ENCODE measurements at regions not wholly inside any gene's neighbourhood (a gene's known extent, or its start where the extent isn't known, plus 50 kb on each side); places are given as distances from the start of the nearest gene placed in this dataset.

DNA sequence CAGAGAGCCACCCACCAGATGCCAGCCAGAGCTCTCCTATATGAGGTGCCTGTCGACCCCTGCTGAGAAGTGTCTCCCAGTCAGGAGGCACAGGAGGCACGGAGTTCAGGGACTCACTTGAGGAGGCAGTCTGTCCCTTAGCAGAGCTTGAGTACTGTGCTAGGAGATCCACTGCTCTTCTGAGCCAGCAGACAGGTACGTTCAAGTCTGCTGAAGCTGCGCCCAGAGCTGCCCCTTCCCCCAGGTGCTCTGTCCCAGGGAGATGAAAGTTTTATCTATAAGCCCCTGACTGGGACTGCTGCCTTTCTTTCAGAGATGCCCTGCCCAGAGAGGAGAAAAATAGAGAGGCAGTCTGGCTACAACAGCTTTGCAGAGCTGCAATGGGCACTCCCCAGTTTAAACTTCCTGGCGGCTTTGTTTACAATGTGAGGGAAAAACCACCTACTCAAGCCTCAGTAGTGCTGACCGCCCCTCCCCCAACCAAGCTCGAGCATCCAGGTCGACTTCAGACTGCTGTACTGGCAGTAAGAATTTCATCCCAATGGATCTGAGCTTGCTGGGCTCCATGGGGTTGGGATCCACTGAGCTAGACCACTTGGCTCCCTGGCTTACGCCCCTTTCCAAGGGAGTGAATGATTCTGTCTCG, 146.7 kb upstream of the USP15 start:
- no peaks in the 10 kb centered on the region for H3K4me1 ChIP-seq (ENCODE audit: control insufficient read depth, insufficient read depth, low read length)
- no peak for DNase-seq (ENCODE audit: low read depth)

DNA sequence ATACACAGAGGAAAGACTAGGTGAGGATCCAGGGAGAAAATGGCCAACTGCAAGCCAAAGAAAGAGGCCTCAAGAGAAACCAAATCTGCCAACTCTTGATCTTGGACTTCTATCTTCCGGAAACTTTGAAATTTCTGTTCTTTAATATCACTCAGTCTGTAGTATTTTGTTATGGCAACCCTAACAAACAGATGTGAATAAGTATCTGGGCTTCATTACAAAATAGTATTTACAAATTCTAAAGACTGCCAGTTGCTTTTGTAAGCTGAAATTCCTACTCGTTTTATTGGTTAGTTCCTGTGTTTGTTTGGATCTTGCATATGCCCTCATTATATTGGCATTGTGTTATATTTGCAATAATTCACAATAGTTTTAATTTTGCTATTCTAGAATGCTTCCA, 143.2 kb upstream of the USP15 start:
- H3K4me1 ChIP-seq (ENCODE audit: control insufficient read depth, insufficient read depth, low read length), result no peaks in the 10 kb centered on the region
- no peak for DNase-seq (ENCODE audit: low read depth)
- no peaks in the 10 kb centered on the region for H3K36me3 ChIP-seq (ENCODE audit: control insufficient read depth, insufficient read depth, low read length, severe bottlenecking)
- H3K27me3 ChIP-seq (replicated peaks; ENCODE audit: control insufficient read depth, insufficient read depth, low read length), result no peaks in the 10 kb centered on the region
- no peak overlapping the region for H3K4me3 ChIP-seq (ENCODE audit: low read length)
- H3K9me3 ChIP-seq (ENCODE audit: control insufficient read depth, low read length), result no peaks in the 10 kb centered on the region
- no peak overlapping the region for H3K9ac ChIP-seq (ENCODE audit: low read length)

More for the DNA sequence above, 146.7 kb upstream of the USP15 start:
- Histone ChIP-seq H3K36me3 (ENCODE audit: control insufficient read depth, insufficient read depth, low read length, severe bottlenecking) (no peaks in the 10 kb centered on the region), H3K4me3 (ENCODE audit: low read length) (no peak overlapping the region), H3K9me3 (ENCODE audit: control insufficient read depth, low read length) (no peaks in the 10 kb centered on the region), H3K27me3 (replicated peaks; ENCODE audit: control insufficient read depth, insufficient read depth, low read length) (no peaks in the 10 kb centered on the region), H3K9ac (ENCODE audit: low read length) (no peak overlapping the region)

DNA sequence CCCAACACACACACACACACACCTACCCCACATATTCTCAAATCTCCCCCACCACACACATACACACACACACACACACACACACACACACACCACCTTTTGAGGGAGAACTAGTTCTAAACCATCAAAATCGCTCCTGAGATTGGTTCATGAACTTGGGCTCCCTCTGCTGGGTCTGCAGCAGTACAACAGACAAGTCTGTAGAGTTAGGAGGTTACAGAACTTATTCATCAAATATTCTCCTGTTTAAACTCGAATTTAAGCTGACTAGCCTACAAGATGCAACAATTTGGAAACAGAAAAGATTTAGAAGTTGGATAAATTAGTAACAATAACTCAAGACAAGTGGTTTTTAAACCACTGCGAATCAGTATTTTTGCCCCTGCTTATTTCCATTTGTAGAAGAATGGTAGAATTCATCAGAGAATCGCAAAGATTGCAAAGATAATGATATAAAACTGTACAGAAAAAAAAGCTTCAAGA, 136.4 kb upstream of the USP15 start:
- DNase-seq (ENCODE audit: low read depth), result peak; percentile 74
- Histone ChIP-seq H3K27me3 (replicated peaks; ENCODE audit: control insufficient read depth, insufficient read depth, low read length) (no peaks in the 10 kb centered on the region), H3K9me3 (ENCODE audit: control insufficient read depth, low read length) (no peaks in the 10 kb centered on the region), H3K9ac (ENCODE audit: low read length) (no peak overlapping the region), H3K4me3 (ENCODE audit: low read length) (no peak overlapping the region), H3K36me3 (ENCODE audit: control insufficient read depth, insufficient read depth, low read length, severe bottlenecking) (no peaks in the 10 kb centered on the region), H3K4me1 (ENCODE audit: control insufficient read depth, insufficient read depth, low read length) (peaks cover 5% of the 10 kb centered on the region)

DNA sequence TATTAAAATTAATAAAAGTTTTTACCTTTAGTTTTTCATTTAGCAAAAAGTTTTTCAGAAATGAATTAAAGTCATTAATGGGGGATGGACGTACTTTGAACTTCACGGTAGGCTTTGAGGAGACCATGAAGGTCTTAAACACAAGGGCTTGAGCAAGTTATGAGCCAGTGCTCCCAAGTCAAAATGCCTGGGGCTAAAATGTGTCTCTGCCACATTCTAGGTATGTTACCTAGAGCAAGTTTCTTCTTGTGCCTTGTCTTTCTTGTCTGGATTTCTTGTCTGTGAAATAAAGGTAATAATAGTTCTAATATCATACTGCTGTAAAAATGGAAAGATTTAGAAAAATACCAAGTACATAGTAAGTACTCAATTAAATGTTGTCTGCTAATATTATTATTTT, 132.7 kb upstream of the USP15 start:
- DNase-seq (ENCODE audit: low read depth), result no peak
- Histone ChIP-seq H3K9me3 (ENCODE audit: control insufficient read depth, low read length) (no peaks in the 10 kb centered on the region), H3K4me3 (ENCODE audit: low read length) (no peak overlapping the region), H3K4me1 (ENCODE audit: control insufficient read depth, insufficient read depth, low read length) (peaks cover 5% of the 10 kb centered on the region), H3K9ac (ENCODE audit: low read length) (no peak overlapping the region), H3K27me3 (replicated peaks; ENCODE audit: control insufficient read depth, insufficient read depth, low read length) (no peaks in the 10 kb centered on the region), H3K36me3 (ENCODE audit: control insufficient read depth, insufficient read depth, low read length, severe bottlenecking) (no peaks in the 10 kb centered on the region)

DNA sequence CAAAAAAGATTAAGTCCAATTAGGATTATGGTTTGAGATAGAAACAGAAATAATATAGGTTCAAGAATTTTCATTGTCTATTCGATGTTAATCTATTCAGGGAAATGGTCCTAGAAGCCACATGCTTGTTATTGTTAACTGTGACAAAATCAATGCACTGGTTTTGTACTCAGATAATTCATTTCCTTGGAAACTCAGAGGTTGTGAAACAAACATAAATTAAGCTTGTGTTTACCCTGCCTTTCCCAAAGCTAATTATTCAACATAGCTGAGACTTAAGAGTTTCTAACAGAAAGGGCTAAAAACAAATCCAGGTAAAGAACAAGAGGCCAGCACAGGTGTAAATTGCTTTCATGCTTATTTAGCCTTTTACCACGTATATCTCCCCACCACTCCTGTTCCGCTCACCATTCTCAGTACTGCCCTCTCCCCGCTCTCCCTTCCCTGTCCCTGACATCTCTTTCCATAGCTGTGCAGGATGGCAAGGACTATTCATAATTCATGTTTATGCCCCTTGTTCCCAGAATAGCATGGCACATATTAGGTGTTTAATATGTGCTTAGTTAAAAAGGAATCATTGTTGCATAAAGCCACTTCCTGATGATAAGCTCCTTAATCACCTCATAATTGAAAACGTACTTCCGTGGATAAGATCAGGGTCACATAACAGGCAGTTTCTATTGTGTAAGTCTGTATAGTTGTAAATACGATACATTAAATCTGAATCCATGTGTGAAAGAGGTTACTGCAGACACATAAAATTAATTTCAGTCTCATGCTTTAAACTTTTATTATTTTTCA, 131.8 kb upstream of the USP15 start:
- Histone ChIP-seq H3K4me1 (ENCODE audit: control insufficient read depth, insufficient read depth, low read length) (peaks cover 5% of the 10 kb centered on the region), H3K9me3 (ENCODE audit: control insufficient read depth, low read length) (no peaks in the 10 kb centered on the region), H3K36me3 (ENCODE audit: control insufficient read depth, insufficient read depth, low read length, severe bottlenecking) (no peaks in the 10 kb centered on the region), H3K9ac (ENCODE audit: low read length) (no peak overlapping the region), H3K27me3 (replicated peaks; ENCODE audit: control insufficient read depth, insufficient read depth, low read length) (no peaks in the 10 kb centered on the region), H3K4me3 (ENCODE audit: low read length) (no peak overlapping the region)
- DNase-seq (ENCODE audit: low read depth), result no peak

DNA sequence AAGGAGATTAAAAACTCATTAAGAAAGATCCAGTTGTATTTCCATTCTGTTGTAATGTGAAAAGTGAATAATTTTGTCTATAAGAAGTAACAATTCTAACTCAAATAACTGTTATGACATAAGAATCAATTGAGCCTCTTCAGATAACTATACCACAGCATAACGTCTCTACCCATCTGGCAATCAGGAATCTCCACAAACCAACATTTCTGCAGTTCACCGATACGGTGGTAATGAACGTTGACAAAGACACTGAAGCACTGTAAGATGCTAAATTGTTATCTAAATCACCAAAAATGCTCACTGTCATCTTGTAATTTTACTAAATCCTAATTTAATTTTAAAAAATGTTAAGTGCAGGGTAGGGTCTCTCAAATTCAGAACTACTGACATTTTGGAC, 130.9 kb upstream of the USP15 start:
- H3K4me1 ChIP-seq (ENCODE audit: control insufficient read depth, insufficient read depth, low read length), result peaks cover 5% of the 10 kb centered on the region
- H3K36me3 ChIP-seq (ENCODE audit: control insufficient read depth, insufficient read depth, low read length, severe bottlenecking), result no peaks in the 10 kb centered on the region
- DNase-seq (ENCODE audit: low read depth), result no peak
- H3K27me3 ChIP-seq (replicated peaks; ENCODE audit: control insufficient read depth, insufficient read depth, low read length), result no peaks in the 10 kb centered on the region
- no peak overlapping the region for H3K9ac ChIP-seq (ENCODE audit: low read length)
- no peak overlapping the region for H3K4me3 ChIP-seq (ENCODE audit: low read length)
- H3K9me3 ChIP-seq (ENCODE audit: control insufficient read depth, low read length), result no peaks in the 10 kb centered on the region

DNA sequence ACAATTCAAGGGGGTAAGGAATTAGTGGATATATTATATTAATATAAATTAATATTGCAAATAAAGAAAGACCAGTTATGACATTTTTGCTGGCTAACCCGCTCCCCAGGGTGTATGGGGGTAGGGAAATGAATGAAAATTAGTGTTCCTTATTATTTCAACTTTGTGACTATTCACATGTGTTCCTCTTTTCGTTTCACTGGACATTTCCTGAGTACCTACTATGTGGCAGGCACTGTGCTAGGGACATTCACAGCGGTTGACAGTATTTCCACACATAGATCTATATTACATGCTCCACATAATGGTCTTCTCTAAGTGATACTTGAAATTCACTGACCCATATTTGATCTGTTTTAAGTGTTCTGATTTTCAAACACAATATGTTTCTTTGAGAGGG, 129.8 kb upstream of the USP15 start:
- no peaks in the 10 kb centered on the region for H3K27me3 ChIP-seq (replicated peaks; ENCODE audit: control insufficient read depth, insufficient read depth, low read length)
- no peaks in the 10 kb centered on the region for H3K36me3 ChIP-seq (ENCODE audit: control insufficient read depth, insufficient read depth, low read length, severe bottlenecking)
- no peaks in the 10 kb centered on the region for H3K9me3 ChIP-seq (ENCODE audit: control insufficient read depth, low read length)
- H3K4me3 ChIP-seq (ENCODE audit: low read length), result no peak overlapping the region
- peaks cover 5% of the 10 kb centered on the region for H3K4me1 ChIP-seq (ENCODE audit: control insufficient read depth, insufficient read depth, low read length)
- DNase-seq (ENCODE audit: low read depth), result no peak
- no peak overlapping the region for H3K9ac ChIP-seq (ENCODE audit: low read length)

DNA sequence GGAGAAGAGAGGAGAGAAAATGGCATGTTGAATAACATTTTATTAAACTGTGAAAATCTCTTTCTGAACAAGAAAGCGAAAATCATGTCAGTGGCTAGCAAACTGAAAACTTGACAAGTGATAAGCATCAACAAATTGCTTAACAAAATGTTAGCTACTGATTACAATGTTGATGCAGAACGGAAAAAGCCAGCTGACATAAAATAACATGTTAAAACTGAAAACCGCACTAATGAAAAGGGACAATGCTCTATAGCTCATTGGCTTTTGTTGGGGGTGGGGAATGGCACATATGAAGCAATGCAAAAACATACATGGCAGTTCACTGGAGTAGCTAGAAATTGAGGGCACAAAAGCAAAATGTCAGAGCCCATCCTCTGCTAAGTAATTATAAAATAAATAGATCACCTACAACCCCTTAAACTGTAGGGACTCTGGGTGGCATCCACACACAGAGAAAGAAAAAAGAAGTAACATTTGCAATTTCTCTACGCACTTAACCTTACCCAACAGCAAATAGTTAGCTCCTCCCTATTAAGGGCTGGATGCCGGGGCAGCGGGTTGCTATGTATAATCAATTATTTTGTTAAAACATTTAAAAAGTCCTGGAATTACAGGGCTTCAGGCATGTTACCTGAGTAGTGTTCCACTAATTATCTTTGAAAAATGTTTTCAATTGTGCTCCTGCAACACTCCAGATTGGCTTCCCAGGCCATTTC, 129.2 kb upstream of the USP15 start:
- no peak overlapping the region for H3K4me3 ChIP-seq (ENCODE audit: low read length)
- no peak for DNase-seq (ENCODE audit: low read depth)
- H3K4me1 ChIP-seq (ENCODE audit: control insufficient read depth, insufficient read depth, low read length), result peaks cover 10% of the 10 kb centered on the region
- H3K9ac ChIP-seq (ENCODE audit: low read length), result no peak overlapping the region
- no peaks in the 10 kb centered on the region for H3K36me3 ChIP-seq (ENCODE audit: control insufficient read depth, insufficient read depth, low read length, severe bottlenecking)
- no peaks in the 10 kb centered on the region for H3K9me3 ChIP-seq (ENCODE audit: control insufficient read depth, low read length)
- H3K27me3 ChIP-seq (replicated peaks; ENCODE audit: control insufficient read depth, insufficient read depth, low read length), result no peaks in the 10 kb centered on the region

DNA sequence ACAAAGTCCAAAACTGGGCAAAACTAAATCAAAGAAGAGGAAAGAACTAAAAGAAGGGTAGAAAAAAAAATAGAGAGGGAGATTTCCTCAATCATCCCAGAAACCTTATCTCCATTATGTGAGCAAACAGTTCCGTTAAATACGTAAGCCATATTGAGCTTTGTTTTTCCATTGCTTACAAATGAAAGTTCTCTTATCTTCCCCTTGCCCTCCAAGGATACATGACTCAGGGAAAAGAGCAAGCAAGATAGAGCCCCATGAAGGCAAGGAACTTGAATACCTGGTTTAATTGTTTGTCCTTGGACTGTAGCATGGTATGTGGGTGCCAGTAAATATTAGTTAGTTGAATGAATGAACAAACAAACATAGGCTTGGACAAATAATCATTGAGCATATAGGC, 126.8 kb upstream of the USP15 start:
- no peaks in the 10 kb centered on the region for H3K36me3 ChIP-seq (ENCODE audit: control insufficient read depth, insufficient read depth, low read length, severe bottlenecking)
- peaks cover 7% of the 10 kb centered on the region for H3K4me1 ChIP-seq (ENCODE audit: control insufficient read depth, insufficient read depth, low read length)
- no peaks in the 10 kb centered on the region for H3K9me3 ChIP-seq (ENCODE audit: control insufficient read depth, low read length)
- no peak overlapping the region for H3K9ac ChIP-seq (ENCODE audit: low read length)
- no peak overlapping the region for H3K4me3 ChIP-seq (ENCODE audit: low read length)
- no peak for DNase-seq (ENCODE audit: low read depth)
- H3K27me3 ChIP-seq (replicated peaks; ENCODE audit: control insufficient read depth, insufficient read depth, low read length), result no peaks in the 10 kb centered on the region

DNA sequence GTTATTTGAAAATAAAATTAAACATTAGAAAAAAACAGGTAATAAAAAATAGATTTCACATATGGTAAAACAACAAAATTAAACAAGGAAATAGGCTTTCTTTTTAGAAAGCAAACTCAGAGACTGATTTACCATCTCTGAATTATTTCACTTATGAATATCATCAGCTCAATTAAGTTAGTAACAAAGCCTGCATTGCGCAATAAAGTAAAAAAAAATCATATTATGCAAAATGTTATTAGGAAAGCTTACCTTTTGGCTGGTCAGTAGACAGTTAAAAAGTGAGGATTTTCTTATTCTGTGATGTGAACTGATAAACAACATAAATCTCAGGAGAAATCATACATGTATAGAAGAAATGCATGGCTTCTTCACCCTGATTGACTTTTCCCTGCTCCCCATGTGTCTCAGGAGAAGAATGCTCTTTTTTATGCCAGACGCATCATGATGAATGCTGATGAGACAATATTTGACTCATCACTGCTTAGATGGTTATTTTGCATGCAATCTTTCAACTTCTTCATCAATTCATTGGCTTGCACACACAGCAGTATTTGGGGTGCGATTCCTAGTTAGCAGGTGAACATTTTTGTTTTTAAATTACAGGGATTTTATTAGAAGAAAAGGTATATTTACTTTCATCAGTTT, 124.5 kb upstream of the USP15 start:
- no peak for DNase-seq (ENCODE audit: low read depth)
- H3K9ac ChIP-seq (ENCODE audit: low read length), result no peak overlapping the region
- H3K4me1 ChIP-seq (ENCODE audit: control insufficient read depth, insufficient read depth, low read length), result peaks cover 5% of the 10 kb centered on the region
- no peak overlapping the region for H3K4me3 ChIP-seq (ENCODE audit: low read length)
- no peaks in the 10 kb centered on the region for H3K9me3 ChIP-seq (ENCODE audit: control insufficient read depth, low read length)
- no peaks in the 10 kb centered on the region for H3K27me3 ChIP-seq (replicated peaks; ENCODE audit: control insufficient read depth, insufficient read depth, low read length)
- no peaks in the 10 kb centered on the region for H3K36me3 ChIP-seq (ENCODE audit: control insufficient read depth, insufficient read depth, low read length, severe bottlenecking)

DNA sequence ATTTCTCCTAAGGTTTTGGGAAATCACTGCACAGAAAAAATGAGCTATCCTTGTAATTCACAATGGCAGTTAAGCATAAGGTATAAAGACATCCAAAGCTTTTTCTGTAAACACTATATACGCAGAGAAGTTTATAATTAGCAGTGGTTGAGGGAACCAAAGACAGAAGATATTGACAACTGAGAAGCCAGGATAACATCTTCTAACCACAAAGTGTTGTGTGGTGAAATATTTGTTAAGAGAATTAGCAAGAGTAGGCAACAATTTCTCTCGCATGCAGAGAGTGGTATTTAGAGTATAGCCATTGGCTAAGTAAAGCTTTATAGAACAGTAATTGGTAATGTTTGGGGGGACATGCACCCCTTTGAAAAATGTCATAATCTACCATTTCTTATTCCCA, 123.7 kb upstream of the USP15 start:
- no peak for DNase-seq (ENCODE audit: low read depth)
- Histone ChIP-seq H3K36me3 (ENCODE audit: control insufficient read depth, insufficient read depth, low read length, severe bottlenecking) (no peaks in the 10 kb centered on the region), H3K4me1 (ENCODE audit: control insufficient read depth, insufficient read depth, low read length) (peaks cover 5% of the 10 kb centered on the region), H3K9me3 (ENCODE audit: control insufficient read depth, low read length) (no peaks in the 10 kb centered on the region), H3K27me3 (replicated peaks; ENCODE audit: control insufficient read depth, insufficient read depth, low read length) (no peaks in the 10 kb centered on the region), H3K9ac (ENCODE audit: low read length) (no peak overlapping the region), H3K4me3 (ENCODE audit: low read length) (no peak overlapping the region)

Measured in adipocyte (in vitro differentiated cells).